Natural killer cell (primary cell): ENCODE measurements at regions not wholly inside any gene's neighbourhood (a gene's known extent, or its start where the extent isn't known, plus 50 kb on each side); places are given as distances from the start of the nearest gene placed in this dataset.

Experiments used
- ATAC-seq, 3 donors: fragments of 150-1000 bp in 2 of 3; fragments of 200-7000 bp in 1 of 3; cut with Tn5 transposase; 1 replicate in 1 of 3; 2 replicates in 2 of 3; pipeline ENCODE4 v1.10.0; 2021; ENCODE audit warnings: mild to moderate bottlenecking in 2 of 3, moderate library complexity in 2 of 3
- DNase-seq, 2 donors: peaks; one replicate each; pipeline versions ENCODE4 v3.0.0 to v3.0.0-alpha.2; 2013 to 2021; ENCODE audit warnings: mixed read lengths in 1 of 2
- H3K27ac ChIP-seq: one replicate; pipeline ENCODE4 v1.5.1; 2013; ENCODE audit warnings: mild to moderate bottlenecking, low read length
- H3K27me3 ChIP-seq: one replicate; pipeline ENCODE4 v1.6.1; 2013; ENCODE audit warnings: low read length; ENCODE audit not compliant: control insufficient read depth, insufficient read depth
- H3K36me3 ChIP-seq: one replicate; pipeline ENCODE4 v1.6.1; 2013; ENCODE audit warnings: low read length; ENCODE audit not compliant: control insufficient read depth, insufficient read depth
- H3K4me1 ChIP-seq: one replicate; pipeline ENCODE4 v1.6.1; 2013; ENCODE audit warnings: low read length; ENCODE audit not compliant: control insufficient read depth, insufficient read depth
- H3K4me3 ChIP-seq: one replicate; pipeline ENCODE4 v1.5.1; 2013; ENCODE audit warnings: low read length
- H3K9me3 ChIP-seq: one replicate; pipeline ENCODE4 v1.6.1; 2013; ENCODE audit warnings: low read length; ENCODE audit not compliant: control insufficient read depth, insufficient read depth
- H3K27ac Mint-ChIP-seq, 2 donors: one replicate each; pipeline ENCODE4 v1.8.0; 2022; ENCODE audit warnings: mild to moderate bottlenecking in 2 of 2, mixed read lengths in 2 of 2, moderate library complexity in 1 of 2
- H3K27me3 Mint-ChIP-seq, 2 donors: one replicate each; pipeline ENCODE4 v1.8.0; 2022; ENCODE audit warnings: low read depth in 2 of 2, mixed read lengths in 2 of 2
- H3K36me3 Mint-ChIP-seq: one replicate; pipeline ENCODE4 v1.8.0; 2022; ENCODE audit warnings: mixed read lengths
- H3K4me1 Mint-ChIP-seq, 2 donors: one replicate each; pipeline ENCODE4 v1.8.0; 2022; ENCODE audit warnings: mixed read lengths in 2 of 2
- H3K4me3 Mint-ChIP-seq: one replicate; pipeline ENCODE4 v1.8.0; 2022; ENCODE audit warnings: mild to moderate bottlenecking, moderate library complexity, mixed read lengths
- H3K9me3 Mint-ChIP-seq, 2 donors: one replicate each; pipeline ENCODE4 v1.8.0; 2022; ENCODE audit warnings: mixed read lengths in 2 of 2
- CTCF ChIP-seq: fragments of 200-600 bp; IDR thresholded peaks from one replicate; pipeline ENCODE4 v1.8.0; 2022; ENCODE audit warnings: antibody characterized with exemption
- WGBS: methylation state at CpG from one replicate; pipeline ENCODE4 v1.1.7; 2013; ENCODE audit warnings: missing lambda C conversion rate; ENCODE audit not compliant: insufficient coverage; 5-methylcytosine and 5-hydroxymethylcytosine counted together
- intact Hi-C: fragments of 100-400 bp; cut with micrococcal nuclease; formaldehyde crosslinking; loops from one replicate; pipeline ENCODE4 v1.14.2; 2022

- H3K9me3 Mint-ChIP-seq: no peaks in the 10 kb centered on the region
- no peak for ATAC-seq
- no peak overlapping the region for H3K4me3 ChIP-seq
- peaks cover 8 to 24% of the 10 kb centered on the region in 2 donors for H3K4me1 Mint-ChIP-seq
- H3K27ac Mint-ChIP-seq: no peak overlapping the region
- H3K27ac ChIP-seq: no peak overlapping the region
- intact Hi-C loops: no loop called here
- H3K27me3 ChIP-seq: no peaks in the 10 kb centered on the region
- H3K9me3 ChIP-seq: no peaks in the 10 kb centered on the region
- no peaks in the 10 kb centered on the region for H3K36me3 ChIP-seq
- no peaks in the 10 kb centered on the region for H3K36me3 Mint-ChIP-seq
- peaks cover 0 to 5% of the 10 kb centered on the region in 2 donors for H3K27me3 Mint-ChIP-seq
- 90% methylated on average over 2 of the region's 2 CpGs for WGBS
- no peak for TF ChIP-seq CTCF
- H3K4me3 Mint-ChIP-seq: no peak overlapping the region
- no peaks in the 10 kb centered on the region for H3K4me1 ChIP-seq
- no peak for DNase-seq
Measured at GRCh38 chr14:100012478-100013327, 52.5 kb upstream of the EVL start.

- Mint-ChIP-seq H3K9me3 (no peaks in the 10 kb centered on the region), H3K4me3 (no peak overlapping the region), H3K4me1 (peaks cover under 1 to 19% of the 10 kb centered on the region in 2 donors), H3K27ac (no peak overlapping the region), H3K36me3 (no peaks in the 10 kb centered on the region), H3K27me3 (peaks cover 0 to 5% of the 10 kb centered on the region in 2 donors)
- Histone ChIP-seq H3K36me3 (no peaks in the 10 kb centered on the region), H3K4me1 (no peaks in the 10 kb centered on the region), H3K9me3 (no peaks in the 10 kb centered on the region), H3K27ac (no peak overlapping the region), H3K27me3 (no peaks in the 10 kb centered on the region), H3K4me3 (no peak overlapping the region)
- intact Hi-C loops: no loop called here
- DNase-seq (no peak), ATAC-seq (no peak)
- no peak for TF ChIP-seq CTCF
- 94% methylated on average over 9 of the region's 9 CpGs for WGBS
Measured at GRCh38 chr14:100015251-100015655, 50.0 kb upstream of the EVL start.
